Non-pigmented ciliary epithelial cell (primary cell): ENCODE measurements at regions not wholly inside any gene's neighbourhood (a gene's known extent, or its start where the extent isn't known, plus 50 kb on each side); places are given as distances from the start of the nearest gene placed in this dataset.

Experiments used
- DNase-seq: peaks from one replicate; pipeline ENCODE4 v3.0.0-alpha.2; 2010; ENCODE audit warnings: low read depth

DNA sequence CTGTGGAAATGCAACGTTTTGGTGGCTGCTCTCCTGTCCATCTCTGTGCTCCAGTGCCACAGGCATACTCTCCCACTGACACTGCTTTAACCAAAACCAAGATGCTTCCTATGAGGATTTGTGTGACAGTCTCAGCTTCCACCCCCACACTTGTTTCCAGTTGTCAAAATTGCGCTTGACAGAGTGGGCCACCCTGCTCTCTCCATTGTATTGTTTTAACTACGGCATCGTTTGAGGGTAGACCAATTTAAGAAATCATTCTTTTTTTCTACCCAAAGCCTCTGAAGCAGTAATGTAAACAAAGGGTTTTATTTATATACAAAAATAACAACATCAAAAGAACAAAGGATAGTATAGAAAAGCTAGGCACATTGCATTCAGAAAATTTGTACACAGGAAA is 178.0 kb downstream of the INHBA start:
- DNase-seq = no peak

DNA sequence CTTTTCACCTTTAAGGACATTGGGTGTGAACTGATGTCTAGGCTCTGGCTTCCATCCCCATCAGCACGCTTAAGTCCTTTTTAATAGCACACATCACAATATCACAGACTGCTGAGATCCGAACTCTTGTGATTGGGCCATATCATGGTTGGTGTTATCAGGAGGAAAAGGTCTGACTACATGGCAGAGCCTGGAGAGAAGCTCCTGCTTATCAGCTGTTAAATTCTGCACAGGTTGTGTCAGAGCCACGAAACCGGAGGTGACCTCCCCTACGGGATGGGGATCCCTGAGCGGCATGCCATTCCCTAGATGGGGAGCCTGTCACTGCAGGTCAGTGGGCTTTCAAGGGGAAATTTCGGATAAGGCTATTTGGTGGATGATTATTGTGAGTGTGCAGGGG is 182.4 kb downstream of the INHBA start:
- no peak for DNase-seq

DNA sequence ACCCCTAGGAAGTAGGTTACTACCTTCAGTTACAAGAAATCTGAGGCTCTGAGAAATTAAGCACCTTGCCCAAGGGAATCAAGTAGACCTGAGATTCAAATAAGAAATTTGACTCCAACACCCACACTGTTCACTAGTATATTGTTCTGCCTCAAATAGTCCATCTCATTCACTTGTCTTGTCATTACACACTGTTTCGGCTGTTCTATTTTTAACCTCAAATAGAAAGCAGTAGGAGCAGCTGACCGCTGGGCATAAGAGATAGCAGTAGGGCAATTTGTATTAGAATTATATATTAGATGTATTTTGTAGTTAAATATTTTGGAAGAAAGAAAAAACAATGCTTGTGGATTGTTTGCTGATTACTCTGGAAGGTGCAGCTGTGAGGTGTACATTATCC is 185.1 kb downstream of the INHBA start:
- no peak for DNase-seq

GRCh38 chr7:41508755-41509154 is 194.1 kb downstream of the INHBA start:
- no peak for DNase-seq

GRCh38 chr7:41507686-41508268 is 195.1 kb downstream of the INHBA start:
- DNase-seq = no peak

GRCh38 chr7:41504214-41504980 is 198.5 kb downstream of the INHBA start:
- no peak for DNase-seq

DNA sequence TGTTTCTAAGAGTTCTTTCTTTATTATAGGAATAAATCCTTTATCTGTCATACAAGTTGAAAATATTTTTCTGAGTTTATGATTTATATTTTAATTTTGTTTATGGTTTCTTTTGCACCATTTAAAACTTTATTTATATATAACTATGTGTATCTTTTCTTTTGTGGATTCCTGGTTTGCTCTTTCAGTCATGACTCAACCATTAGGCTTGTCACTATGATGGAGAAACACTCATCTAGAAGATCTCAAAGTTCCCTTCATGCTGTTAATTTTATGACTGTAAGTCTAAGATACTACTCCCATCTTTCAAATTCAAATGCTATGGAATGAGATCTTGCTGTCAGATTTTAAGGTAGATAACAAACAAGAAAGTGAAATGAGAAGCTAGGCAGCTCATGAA is 199.5 kb downstream of the INHBA start:
- DNase-seq = no peak

GRCh38 chr7:41501466-41501865 is 201.4 kb downstream of the INHBA start:
- no peak for DNase-seq

DNA sequence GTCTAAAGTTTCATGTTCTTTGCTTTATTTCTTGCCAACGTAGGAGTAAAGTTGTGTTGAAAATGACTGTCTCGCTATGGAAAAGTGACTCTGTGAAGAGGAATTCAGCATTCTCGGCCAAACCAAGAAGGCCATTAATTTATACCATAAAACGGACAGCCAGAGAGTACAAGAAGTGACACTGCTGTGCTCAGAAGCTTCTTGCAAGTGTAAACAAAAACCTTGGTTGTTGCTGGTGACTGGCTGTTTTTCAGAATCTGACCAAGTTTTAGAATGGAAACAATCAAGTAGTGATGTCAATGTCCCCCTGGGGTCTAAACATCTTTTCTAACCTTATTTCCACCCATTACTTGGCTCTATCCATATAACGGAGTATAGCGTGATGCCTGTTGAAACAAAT is 201.9 kb downstream of the INHBA start:
- DNase-seq = no peak

DNA sequence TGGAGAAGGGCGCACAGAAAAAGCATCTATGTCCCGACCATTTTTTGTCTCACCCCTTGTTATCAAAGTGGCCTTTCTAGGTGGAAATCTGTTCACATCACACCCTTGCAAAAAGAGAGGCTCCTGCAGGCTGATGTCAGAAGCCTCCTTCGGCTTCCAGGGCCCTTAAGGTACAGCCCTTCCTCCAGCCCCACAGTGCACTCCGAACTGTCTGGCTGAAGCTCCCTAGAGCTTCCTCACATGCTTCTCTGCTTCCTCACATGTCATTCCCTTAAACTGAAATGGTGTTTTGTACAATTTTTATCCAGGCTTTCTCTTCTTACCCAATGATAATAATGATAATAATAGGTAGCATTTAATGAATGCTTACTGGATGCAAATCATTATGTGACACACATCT is 210.3 kb downstream of the INHBA start:
- DNase-seq = no peak

DNA sequence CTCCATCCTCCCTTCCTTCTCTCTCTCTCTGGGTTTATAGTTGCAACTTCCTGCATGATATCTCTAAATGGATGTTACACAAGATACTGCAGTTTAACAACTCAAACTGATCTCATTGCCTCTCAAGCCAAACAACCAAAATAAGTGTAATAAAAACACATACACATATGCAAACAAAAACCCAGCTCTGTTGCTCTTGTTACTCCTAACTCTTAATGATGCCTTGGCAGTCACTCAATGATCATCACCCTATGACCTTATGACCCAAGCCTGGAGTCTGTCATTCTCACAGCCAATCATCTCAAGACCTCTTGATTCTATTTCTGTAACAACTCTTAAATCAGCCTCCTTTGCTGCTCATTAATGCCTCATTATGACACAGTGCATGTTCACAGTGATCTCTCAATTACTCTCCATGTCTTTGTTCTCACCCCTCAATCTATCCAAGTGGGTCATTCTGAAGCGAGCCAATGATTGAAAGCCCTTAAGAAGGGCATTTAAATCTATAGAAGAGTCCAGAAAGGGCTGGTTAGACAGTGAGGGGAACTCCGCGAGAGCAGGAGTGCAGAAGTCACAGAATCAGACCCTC is 210.9 kb downstream of the INHBA start:
- no peak for DNase-seq

DNA sequence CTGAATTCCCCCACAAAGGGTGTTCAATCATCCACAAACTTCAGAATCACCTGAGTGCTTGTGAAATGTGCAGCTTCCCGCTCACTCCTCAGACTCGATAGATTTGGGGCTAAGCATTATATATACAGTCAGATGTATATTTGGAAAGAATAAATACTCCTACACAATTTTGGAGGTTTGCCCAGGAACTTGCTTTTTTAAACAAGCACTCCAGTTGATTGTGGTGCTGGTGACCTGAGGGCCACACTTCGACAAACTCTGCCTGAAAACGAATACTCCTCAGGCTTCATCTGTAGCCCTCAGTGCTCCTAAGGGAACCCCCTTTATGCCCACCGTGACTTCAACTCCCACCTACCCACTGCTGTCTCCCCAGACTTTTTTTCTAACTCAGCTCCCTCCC is 211.6 kb downstream of the INHBA start:
- DNase-seq = no peak

GRCh38 chr7:41489885-41490284 is 213.0 kb downstream of the INHBA start:
- DNase-seq = no peak

DNA sequence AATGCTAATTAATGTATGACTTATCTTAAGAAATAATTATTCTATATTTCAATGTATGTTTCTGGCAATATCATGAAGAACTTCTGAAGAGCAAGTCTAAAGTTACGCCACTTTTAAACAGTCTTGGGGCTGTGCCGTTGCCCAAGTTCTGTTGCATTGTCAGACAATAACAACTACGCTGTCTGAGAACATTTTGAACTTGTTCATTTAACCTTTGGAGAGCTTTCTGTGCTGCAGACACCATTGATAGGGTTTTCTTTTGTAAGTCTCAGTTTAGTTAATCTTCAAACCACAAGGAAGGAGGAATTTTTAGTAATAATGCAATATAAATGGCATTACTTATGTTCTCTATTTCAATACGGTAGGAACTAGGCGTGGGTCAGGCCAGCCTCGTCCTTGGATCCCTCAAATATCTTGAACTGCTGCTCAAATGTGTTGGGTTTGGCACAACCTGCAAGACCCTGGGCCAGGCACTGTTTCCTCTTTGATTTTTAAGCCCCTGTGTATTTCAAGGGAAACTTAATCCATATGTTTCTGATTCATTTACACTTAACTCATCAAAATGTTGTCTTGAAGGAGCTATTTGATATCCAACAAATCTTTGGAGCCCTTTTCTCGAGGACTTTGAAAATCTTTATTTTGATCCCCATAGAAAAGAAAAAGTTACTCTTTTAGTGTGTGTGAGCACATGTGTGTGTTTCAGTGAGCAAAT is 215.5 kb downstream of the INHBA start:
- no peak for DNase-seq

DNA sequence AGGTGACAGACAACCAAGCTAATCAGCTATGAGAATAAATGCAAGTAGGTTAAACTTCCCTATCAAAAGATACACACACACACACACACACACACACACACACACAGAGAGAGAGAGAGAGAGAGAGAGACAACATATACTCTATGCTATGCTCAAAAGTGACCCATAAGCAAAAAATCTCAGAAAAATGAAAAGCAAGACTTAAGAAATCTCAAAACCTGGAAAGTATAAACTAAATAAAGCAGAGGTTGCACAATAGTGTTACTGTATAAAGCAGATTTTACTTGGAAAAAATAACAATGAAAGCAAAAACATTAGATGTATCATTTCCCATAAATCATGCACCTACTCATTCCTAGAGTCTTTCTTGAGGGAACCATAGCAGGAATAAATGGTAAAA is 221.5 kb downstream of the INHBA start:
- no peak for DNase-seq

- no peak for DNase-seq
Observed at GRCh38 chr7:41478187-41478586, 224.7 kb downstream of the INHBA start.

DNA sequence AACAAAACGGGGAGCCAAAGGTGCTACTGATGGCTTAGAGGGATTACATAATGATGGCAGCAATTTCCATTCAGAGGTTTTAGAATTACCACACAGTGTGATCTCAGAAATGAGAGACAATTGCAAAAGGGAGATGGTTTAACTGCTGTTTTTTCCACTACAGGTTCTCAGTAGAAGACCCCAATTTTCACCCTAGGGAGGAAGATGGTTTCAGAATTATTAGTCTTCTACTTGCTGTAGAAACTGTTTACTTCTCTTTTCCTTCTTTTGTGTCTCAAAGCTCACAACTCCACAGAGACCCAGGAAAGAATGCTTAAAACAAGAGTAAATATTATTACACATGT is 226.5 kb downstream of the INHBA start:
- DNase-seq = no peak

GRCh38 chr7:41475801-41476459 is 227.0 kb downstream of the INHBA start:
- DNase-seq = no peak

GRCh38 chr7:41472427-41473125 is 230.3 kb downstream of the INHBA start:
- DNase-seq = no peak

DNA sequence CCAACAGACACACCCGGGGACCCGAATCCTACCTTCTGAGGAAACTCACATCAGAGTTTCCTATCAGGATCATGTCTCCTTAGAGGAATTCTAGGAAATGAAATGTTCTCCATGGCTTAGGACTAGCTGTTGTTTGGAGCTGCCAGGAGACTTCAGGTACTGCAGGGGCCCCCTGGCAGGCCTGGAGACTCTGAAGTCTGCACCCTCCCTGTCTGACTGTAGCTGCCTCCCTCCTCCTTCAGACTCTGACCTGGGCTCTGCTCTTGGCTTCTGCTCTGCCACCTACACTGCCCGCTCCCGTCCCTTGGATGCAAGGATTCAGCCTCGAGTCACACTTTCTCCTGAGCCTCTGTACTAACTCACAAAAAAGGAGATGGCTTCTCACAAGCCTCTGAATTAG is 232.8 kb downstream of the INHBA start:
- DNase-seq = no peak

- no peak for DNase-seq
Observed at GRCh38 chr7:41467596-41467995, 235.3 kb downstream of the INHBA start.

DNA sequence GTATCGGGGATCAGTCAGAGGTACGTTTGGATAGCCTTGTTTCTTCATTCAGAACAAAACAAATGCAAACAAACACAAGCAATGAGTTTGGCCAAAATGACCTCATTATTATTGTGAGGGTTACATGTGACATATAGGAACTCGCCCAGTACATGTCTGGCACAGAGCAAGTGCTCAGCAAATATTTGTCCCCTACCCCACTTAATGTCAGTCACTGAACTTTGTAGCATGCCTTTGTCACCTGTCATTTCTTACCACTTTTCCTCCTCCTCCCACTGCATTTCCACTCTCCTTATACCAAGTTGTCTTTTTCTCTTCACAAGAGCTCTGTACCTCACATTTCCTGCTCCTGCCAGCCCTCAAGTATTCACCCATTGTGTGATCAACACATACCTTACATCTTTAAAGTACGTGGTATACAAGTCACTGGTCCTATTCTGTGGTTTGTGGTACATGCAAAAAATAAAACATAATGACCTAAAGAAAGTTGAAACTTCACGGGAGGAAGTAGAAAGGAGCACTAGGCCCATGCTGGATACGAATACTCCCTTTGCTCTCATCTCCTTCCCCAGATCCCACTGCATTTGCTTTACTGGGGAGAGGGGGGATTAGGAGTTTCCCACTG is 236.0 kb downstream of the INHBA start:
- DNase-seq = no peak
